HEK293 (cell line): ENCODE measurements at regions not wholly inside any gene's neighbourhood (a gene's known extent, or its start where the extent isn't known, plus 50 kb on each side); places are given as distances from the start of the nearest gene placed in this dataset.

ENCODE experiments used
- CTCF ChIA-PET: fragments of 350-600 bp; formaldehyde crosslinking; extraction: SDS; loops from one replicate; lab custom pipeline; 2021; ENCODE audit warnings: antibody characterized with exemption; lab: Yijun Ruan, JAX
- POLR2A ChIA-PET: fragments of 300-600 bp; formaldehyde crosslinking; extraction: SDS; loops from one replicate; lab custom pipeline; 2020; ENCODE audit warnings: antibody characterized with exemption, inconsistent platforms; lab: Yijun Ruan, JAX
- H3K27ac ChIP-seq: fragments of 200-500 bp; sonication (Bioruptor generic); 2 replicates; pipeline ENCODE4 v1.5.1; 2014; ENCODE audit warnings: low read depth, low read length, control low read depth, inconsistent platforms; ENCODE audit errors: extremely low read depth
- H3K36me3 ChIP-seq, 2 experiments: fragments of 200-500 bp in 1 of 2; sonication (Bioruptor generic) in 1 of 2; 1 replicate in 1 of 2; 2 replicates in 1 of 2; pipeline ENCODE4 v1.5.1; 2014 to 2017; ENCODE audit warnings: inconsistent platforms in 2 of 2, low read length in 2 of 2; ENCODE audit not compliant: control insufficient read depth in 2 of 2, insufficient read depth in 1 of 2
- H3K4me1 ChIP-seq: fragments of 200-500 bp; sonication (Bioruptor generic); 2 replicates; pipeline ENCODE4 v1.5.1; 2014; ENCODE audit warnings: mild to moderate bottlenecking, low read length, inconsistent platforms; ENCODE audit not compliant: control insufficient read depth, insufficient read depth
- H3K4me3 ChIP-seq: 2 replicates; pipeline ENCODE4 v1.5.1; 2011; ENCODE audit warnings: low read depth, mild to moderate bottlenecking, control low read depth, low read length, moderate library complexity
- H3K9me3 ChIP-seq: fragments of 200-500 bp; sonication (Bioruptor generic); 2 replicates; pipeline ENCODE4 v1.5.1; 2014; ENCODE audit warnings: low read depth, low read length, inconsistent platforms; ENCODE audit not compliant: control insufficient read depth, insufficient read depth
- BCL11B ChIP-seq: fragments of 450-650 bp; formaldehyde crosslinking; IDR thresholded peaks from 2 replicates; pipeline ENCODE4 v1.5.1; 2016; ENCODE audit warnings: low read depth, missing biosample characterization, missing genetic modification characterization
- FEZF1 ChIP-seq: fragments of 450-650 bp; formaldehyde crosslinking; IDR thresholded peaks from 2 replicates; pipeline ENCODE4 v1.5.1; 2016; ENCODE audit warnings: missing biosample characterization, missing genetic modification characterization
- HOXA7 ChIP-seq: sonication (generic); formaldehyde crosslinking; IDR thresholded peaks from 2 replicates; pipeline ENCODE4 v1.8.1; 2022; ENCODE audit warnings: missing genetic modification reagents, borderline replicate concordance
- KLF17 ChIP-seq: fragments of 450-650 bp; formaldehyde crosslinking; IDR thresholded peaks from 2 replicates; pipeline ENCODE4 v1.5.1; 2016; ENCODE audit warnings: missing biosample characterization, missing genetic modification characterization
- PRDM6 ChIP-seq: fragments of 450-650 bp; formaldehyde crosslinking; IDR thresholded peaks from 2 replicates; pipeline ENCODE4 v1.5.1; 2017; ENCODE audit warnings: missing biosample characterization, missing genetic modification characterization
- SETDB1 ChIP-seq: IDR thresholded peaks from one replicate; pipeline ENCODE4 v1.6.1; 2017; ENCODE audit warnings: mild to moderate bottlenecking, low read length, moderate library complexity, mixed read lengths; ENCODE audit not compliant: insufficient read length
- WT1 ChIP-seq: fragments of 450-650 bp; formaldehyde crosslinking; IDR thresholded peaks from 2 replicates; pipeline ENCODE4 v1.5.1; 2016; ENCODE audit warnings: missing biosample characterization, missing genetic modification characterization
- ZBTB17 ChIP-seq: fragments of 450-650 bp; formaldehyde crosslinking; IDR thresholded peaks from 2 replicates; pipeline ENCODE4 v1.5.1; 2016; ENCODE audit warnings: missing biosample characterization, missing genetic modification characterization
- ZBTB20 ChIP-seq: fragments of 450-650 bp; formaldehyde crosslinking; IDR thresholded peaks from 2 replicates; pipeline ENCODE4 v1.5.1; 2016; ENCODE audit warnings: missing biosample characterization, missing genetic modification characterization
- ZNF10 ChIP-seq: fragments of 450-650 bp; formaldehyde crosslinking; IDR thresholded peaks from 2 replicates; pipeline ENCODE4 v1.5.1; 2017; ENCODE audit warnings: missing biosample characterization, missing genetic modification characterization
- ZNF174 ChIP-seq: fragments of 450-650 bp; formaldehyde crosslinking; IDR thresholded peaks from 2 replicates; pipeline ENCODE4 v1.5.0; 2017; ENCODE audit warnings: missing biosample characterization, mild to moderate bottlenecking, missing genetic modification characterization
- ZNF18 ChIP-seq: fragments of 450-650 bp; formaldehyde crosslinking; IDR thresholded peaks from 2 replicates; pipeline ENCODE4 v1.5.1; 2016; ENCODE audit warnings: missing biosample characterization, missing genetic modification characterization
- ZNF280D ChIP-seq: fragments of 450-650 bp; formaldehyde crosslinking; IDR thresholded peaks from 2 replicates; pipeline ENCODE4 v1.5.1; 2016; ENCODE audit warnings: missing biosample characterization, missing genetic modification characterization
- ZNF324 ChIP-seq: fragments of 450-650 bp; formaldehyde crosslinking; IDR thresholded peaks from 2 replicates; pipeline ENCODE4 v1.5.1; 2016; ENCODE audit warnings: missing biosample characterization, missing genetic modification characterization
- ZNF354C ChIP-seq: fragments of 450-650 bp; formaldehyde crosslinking; IDR thresholded peaks from 2 replicates; pipeline ENCODE4 v1.5.1; 2016; ENCODE audit warnings: missing biosample characterization, missing genetic modification characterization, low read depth, borderline replicate concordance
- ZNF37A ChIP-seq: fragments of 450-650 bp; IDR thresholded peaks from 2 replicates; pipeline ENCODE4 v1.5.1; 2018; ENCODE audit warnings: missing biosample characterization, missing genetic modification characterization
- ZNF416 ChIP-seq: fragments of 450-650 bp; formaldehyde crosslinking; IDR thresholded peaks from 2 replicates; pipeline ENCODE4 v1.5.1; 2016; ENCODE audit warnings: missing biosample characterization, missing genetic modification characterization
- ZNF423 ChIP-seq: fragments of 450-650 bp; formaldehyde crosslinking; IDR thresholded peaks from 2 replicates; pipeline ENCODE4 v1.5.1; 2016; ENCODE audit warnings: missing biosample characterization, missing genetic modification characterization
- ZNF488 ChIP-seq: fragments of 450-650 bp; formaldehyde crosslinking; IDR thresholded peaks from 2 replicates; pipeline ENCODE4 v1.5.1; 2016; ENCODE audit warnings: missing biosample characterization, missing genetic modification characterization
- ZNF768 ChIP-seq: fragments of 450-650 bp; formaldehyde crosslinking; IDR thresholded peaks from 2 replicates; pipeline ENCODE4 v1.5.1; 2018; ENCODE audit warnings: missing biosample characterization, mild to moderate bottlenecking, missing genetic modification characterization

GRCh38 chr1:58907398-58907797 is 123.6 kb upstream of the JUN start:
- ChIA-PET POLR2A (interaction anchor here (1.5 kb wide), 1 partner anchor 124 kb away, joined by 5 read pairs; the partner anchor contains the start of gene JUN), CTCF (interaction anchor here (0.7 kb wide), 1 partner anchor 111 kb away, joined by 3 read pairs; no protein-coding TSS in a partner anchor)
- no peak overlapping the region for H3K4me3 ChIP-seq
- H3K4me1 ChIP-seq = no peaks in the 10 kb centered on the region
- TF ChIP-seq SETDB1 = no peak
- no peak for TF ChIP-seq ZNF416 (tag by site-specific recombination)
- TF ChIP-seq ZNF18 = no peak
- TF ChIP-seq ZNF10 (tag by site-specific recombination) = no peak
- H3K36me3 ChIP-seq = no peaks in the 10 kb centered on the region
- H3K9me3 ChIP-seq = no peaks in the 10 kb centered on the region
- H3K27ac ChIP-seq = no peak overlapping the region

GRCh38 chr1:58908561-58909560 is 125.0 kb upstream of the JUN start:
- peak; percentile 43 for TF ChIP-seq FEZF1 (tag by site-specific recombination)
- TF ChIP-seq ZNF768 = 0 out of 2 replicates have a peak, but pooled peaks have one; percentile 24
- no peak for TF ChIP-seq ZNF423 (tag by site-specific recombination)
- CTCF ChIA-PET = no interaction called here

GRCh38 chr1:58909914-58910681 is 126.3 kb upstream of the JUN start:
- CTCF ChIA-PET = interaction anchor here (0.7 kb wide), 1 partner anchor 18 kb away, joined by 4 read pairs; no protein-coding TSS in a partner anchor
- TF ChIP-seq WT1 (tag by site-specific recombination) (no peak), ZBTB20 (tag by site-specific recombination) (no peak), ZBTB17 (no peak), ZNF354C (tag by site-specific recombination) (no peak), ZNF174 (tag by site-specific recombination) (no peak), PRDM6 (tag by site-specific recombination) (no peak), HOXA7 (CRISPR knock-in tag) (no peak), ZNF324 (no peak), ZNF488 (tag by site-specific recombination) (no peak), ZNF37A (tag by site-specific recombination) (no peak), KLF17 (tag by site-specific recombination) (no peak), ZNF280D (no peak), BCL11B (tag by site-specific recombination) (no peak)
- Histone ChIP-seq H3K4me1 (no peaks in the 10 kb centered on the region), H3K4me3 (no peak overlapping the region), H3K27ac (no peak overlapping the region), H3K36me3 (no peaks in the 10 kb centered on the region), H3K9me3 (no peaks in the 10 kb centered on the region)
- POLR2A ChIA-PET = interaction anchor here (1.3 kb wide), 1 partner anchor 126 kb away, joined by 3 read pairs; the partner anchor contains the start of gene JUN

More at GRCh38 chr1:58908561-58909560, 125.0 kb upstream of the JUN start:
- POLR2A ChIA-PET = interaction anchor here (1.5 kb wide), 1 partner anchor 125 kb away, joined by 5 read pairs; the partner anchor contains the start of gene JUN
- no peaks in the 10 kb centered on the region for H3K36me3 ChIP-seq
- H3K4me1 ChIP-seq = no peaks in the 10 kb centered on the region
- H3K27ac ChIP-seq = no peak overlapping the region
- no peaks in the 10 kb centered on the region for H3K9me3 ChIP-seq
- H3K4me3 ChIP-seq = no peak overlapping the region
